Adrenal gland (tissue), 5 donors: ENCODE measurements at regions not wholly inside any gene's neighbourhood (a gene's known extent, or its start where the extent isn't known, plus 50 kb on each side); places are given as distances from the start of the nearest gene placed in this dataset.
"Not testable (repeated sequence)": the region's sequence is repeated elsewhere in the genome, so short reads cannot be mapped to it uniquely, and the experiment has no call there.

Source experiments
- CTCF ChIP-seq, 6 experiments: fragments of 450-650 bp in 4 of 6; fragments of 200-600 bp in 2 of 6; sonication (generic) in 1 of 6; IDR thresholded peaks; 1 replicate in 5 of 6; 2 replicates in 1 of 6; pipeline versions ENCODE4 v1.5.1 to v1.8.0; 2016 to 2021; ENCODE audit warnings: antibody characterized with exemption in 6 of 6, mild to moderate bottlenecking in 2 of 6, moderate library complexity in 1 of 6
- POLR2A ChIP-seq, 2 donors: fragments of 450-650 bp; IDR thresholded peaks; one replicate each; pipeline ENCODE4 v1.6.1; 2017; ENCODE audit warnings: antibody characterized with exemption in 2 of 2, mild to moderate bottlenecking in 2 of 2, moderate library complexity in 1 of 2
- donor health status: DM: no; HTN: no; CAD: no.

- not testable (repeated sequence) for TF ChIP-seq CTCF, POLR2A (IDR thresholded peaks at IDR 0.05)
Measured at GRCh38 chr1:58167131-58167530, 379.4 kb downstream of the OMA1 start.
